IMR-90 (cell line): ENCODE measurements at regions not wholly inside any gene's neighbourhood (a gene's known extent, or its start where the extent isn't known, plus 50 kb on each side); places are given as distances from the start of the nearest gene placed in this dataset.

Experiments
- BHLHE40 ChIP-seq: fragments of 150-350 bp; IDR thresholded peaks from 2 replicates; pipeline ENCODE4 v1.6.1; 2016; ENCODE audit warnings: mild to moderate bottlenecking, low read depth, low read length
- CEBPB ChIP-seq: IDR thresholded peaks from 2 replicates; pipeline ENCODE4 v1.6.1; 2012; ENCODE audit warnings: low read depth, low read length, improper control_type of control experiment
- CHD1 ChIP-seq: IDR thresholded peaks from 2 replicates; pipeline ENCODE4 v1.6.1; 2012; ENCODE audit warnings: low read depth, low read length, improper control_type of control experiment
- FOS ChIP-seq: fragments of 150-350 bp; IDR thresholded peaks from 2 replicates; pipeline ENCODE4 v1.6.1; 2016; ENCODE audit warnings: low read depth, low read length
- MAFK ChIP-seq: IDR thresholded peaks from 2 replicates; pipeline ENCODE4 v1.6.1; 2012; ENCODE audit warnings: low read depth, low read length, improper control_type of control experiment
- MAZ ChIP-seq: IDR thresholded peaks from 2 replicates; pipeline ENCODE4 v1.6.1; 2012; ENCODE audit warnings: low read depth, mild to moderate bottlenecking, low read length, improper control_type of control experiment, moderate library complexity, borderline replicate concordance
- NFE2L2 ChIP-seq: fragments of 150-350 bp; IDR thresholded peaks from 2 replicates; pipeline ENCODE4 v1.6.1; 2016; ENCODE audit warnings: low read depth, mild to moderate bottlenecking, low read length
- POLR2A ChIP-seq: IDR thresholded peaks from 2 replicates; pipeline ENCODE4 v1.6.1; 2012; ENCODE audit warnings: mild to moderate bottlenecking, low read depth, low read length
- RAD21 ChIP-seq: IDR thresholded peaks from 2 replicates; pipeline ENCODE4 v1.6.1; 2012; ENCODE audit warnings: low read length, improper control_type of control experiment
- RCOR1 ChIP-seq: IDR thresholded peaks from 2 replicates; pipeline ENCODE4 v1.6.1; 2012; ENCODE audit warnings: mild to moderate bottlenecking, low read length, improper control_type of control experiment; ENCODE audit not compliant: insufficient replicate concordance
- RFX5 ChIP-seq: IDR thresholded peaks from 2 replicates; pipeline ENCODE4 v1.8.0; 2012; ENCODE audit warnings: low read depth, mild to moderate bottlenecking, low read length, moderate library complexity
- SMC3 ChIP-seq: fragments of 150-350 bp; IDR thresholded peaks from 2 replicates; pipeline ENCODE4 v1.6.1; 2016; ENCODE audit warnings: low read depth, mild to moderate bottlenecking, antibody characterized with exemption, low read length, moderate library complexity
- TF ChIP-seq, protein P1 (sequence below): conservative IDR thresholded peaks from 2 replicates; pipeline ENCODE4 v1.5.1; 2012; ENCODE audit warnings: mild to moderate bottlenecking, low read depth, low read length, improper control_type of control experiment
- TF ChIP-seq, protein P2 (sequence below): fragments of 150-350 bp; IDR thresholded peaks from 2 replicates; pipeline ENCODE4 v1.6.1; 2017; ENCODE audit warnings: mild to moderate bottlenecking, antibody characterized with exemption, low read length, low read depth

DNA sequence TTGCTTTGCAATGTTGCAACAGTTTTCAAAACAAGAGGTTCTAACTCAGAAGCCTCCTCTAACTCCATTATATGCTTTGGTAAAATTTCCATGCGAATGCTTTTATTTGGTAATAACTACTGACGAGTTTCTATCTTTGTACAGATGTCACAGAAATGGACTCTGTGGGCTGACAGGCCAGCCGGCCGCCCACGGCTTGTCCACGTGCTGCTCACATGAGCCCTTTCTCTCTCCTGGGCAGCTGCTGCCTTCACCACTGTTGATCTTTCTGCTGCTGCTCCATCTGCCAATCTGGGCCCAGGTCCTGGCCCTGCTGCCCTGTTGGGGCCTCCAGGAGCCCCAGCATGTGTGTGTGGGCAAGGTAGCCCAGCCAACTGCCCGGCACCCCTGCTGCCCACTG is 168.2 kb upstream of the TMEM132C start:
- TF ChIP-seq, protein P1, sequence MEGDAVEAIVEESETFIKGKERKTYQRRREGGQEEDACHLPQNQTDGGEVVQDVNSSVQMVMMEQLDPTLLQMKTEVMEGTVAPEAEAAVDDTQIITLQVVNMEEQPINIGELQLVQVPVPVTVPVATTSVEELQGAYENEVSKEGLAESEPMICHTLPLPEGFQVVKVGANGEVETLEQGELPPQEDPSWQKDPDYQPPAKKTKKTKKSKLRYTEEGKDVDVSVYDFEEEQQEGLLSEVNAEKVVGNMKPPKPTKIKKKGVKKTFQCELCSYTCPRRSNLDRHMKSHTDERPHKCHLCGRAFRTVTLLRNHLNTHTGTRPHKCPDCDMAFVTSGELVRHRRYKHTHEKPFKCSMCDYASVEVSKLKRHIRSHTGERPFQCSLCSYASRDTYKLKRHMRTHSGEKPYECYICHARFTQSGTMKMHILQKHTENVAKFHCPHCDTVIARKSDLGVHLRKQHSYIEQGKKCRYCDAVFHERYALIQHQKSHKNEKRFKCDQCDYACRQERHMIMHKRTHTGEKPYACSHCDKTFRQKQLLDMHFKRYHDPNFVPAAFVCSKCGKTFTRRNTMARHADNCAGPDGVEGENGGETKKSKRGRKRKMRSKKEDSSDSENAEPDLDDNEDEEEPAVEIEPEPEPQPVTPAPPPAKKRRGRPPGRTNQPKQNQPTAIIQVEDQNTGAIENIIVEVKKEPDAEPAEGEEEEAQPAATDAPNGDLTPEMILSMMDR: no peak
- TF ChIP-seq SMC3: no peak
- TF ChIP-seq RAD21: no peak
- TF ChIP-seq, protein P2, sequence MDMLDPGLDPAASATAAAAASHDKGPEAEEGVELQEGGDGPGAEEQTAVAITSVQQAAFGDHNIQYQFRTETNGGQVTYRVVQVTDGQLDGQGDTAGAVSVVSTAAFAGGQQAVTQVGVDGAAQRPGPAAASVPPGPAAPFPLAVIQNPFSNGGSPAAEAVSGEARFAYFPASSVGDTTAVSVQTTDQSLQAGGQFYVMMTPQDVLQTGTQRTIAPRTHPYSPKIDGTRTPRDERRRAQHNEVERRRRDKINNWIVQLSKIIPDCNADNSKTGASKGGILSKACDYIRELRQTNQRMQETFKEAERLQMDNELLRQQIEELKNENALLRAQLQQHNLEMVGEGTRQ: no peak
- no peak for TF ChIP-seq NFE2L2
- no peak for TF ChIP-seq CHD1
- no peak for TF ChIP-seq POLR2A
- no peak for TF ChIP-seq MAFK
- no peak for TF ChIP-seq MAZ
- TF ChIP-seq CEBPB: no peak
- TF ChIP-seq BHLHE40: no peak
- TF ChIP-seq RFX5: no peak
- TF ChIP-seq RCOR1: no peak
- no peak for TF ChIP-seq FOS
